ENCODE measurements at regions not wholly inside any gene's neighbourhood (a gene's known extent, or its start where the extent isn't known, plus 50 kb on each side); places are given as distances from the start of the nearest gene placed in this dataset.
A peak's percentile ranks its signal among the peaks of the same experiment; 100 is the strongest.

DNA sequence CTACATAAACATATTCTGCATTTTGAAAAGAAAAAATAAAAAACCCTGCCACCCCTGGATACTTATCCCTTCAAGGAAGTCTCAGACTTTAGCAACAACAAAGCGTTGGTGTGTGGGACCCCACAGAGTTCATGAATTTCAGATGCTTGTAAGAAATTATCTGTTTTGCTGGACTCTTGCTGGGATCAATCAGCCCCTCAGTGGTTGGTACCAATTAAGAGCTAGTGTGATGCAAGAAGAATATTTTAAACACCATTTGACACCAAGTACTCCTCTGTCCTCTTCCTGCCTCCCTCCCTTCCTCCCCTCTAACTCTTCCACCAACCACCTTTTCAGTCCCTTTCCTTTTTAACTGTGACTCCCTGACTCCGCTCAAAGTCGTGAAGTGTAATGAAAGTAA is 51.5 kb downstream of the SST start:
- no peak for DNase-seq

DNA sequence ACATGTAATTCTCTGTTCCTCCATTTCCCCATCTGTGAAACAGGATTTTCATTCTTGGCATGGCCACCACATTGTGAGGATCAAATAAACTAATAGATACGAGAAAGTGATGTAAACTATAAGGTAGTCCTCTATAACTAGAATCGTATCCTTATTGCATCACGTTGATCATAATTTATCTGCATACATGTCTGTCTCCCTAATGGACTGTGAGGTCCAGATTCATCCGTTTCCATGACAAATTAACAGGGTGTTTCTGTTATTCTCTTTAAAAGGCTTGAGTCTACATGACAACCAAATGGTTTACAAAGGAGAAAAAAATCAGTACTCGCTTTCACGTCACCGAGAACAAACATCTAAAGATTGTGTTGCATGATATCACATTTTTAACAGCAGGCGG is 53.0 kb downstream of the SST start:
- DNase-seq = no peak

DNA sequence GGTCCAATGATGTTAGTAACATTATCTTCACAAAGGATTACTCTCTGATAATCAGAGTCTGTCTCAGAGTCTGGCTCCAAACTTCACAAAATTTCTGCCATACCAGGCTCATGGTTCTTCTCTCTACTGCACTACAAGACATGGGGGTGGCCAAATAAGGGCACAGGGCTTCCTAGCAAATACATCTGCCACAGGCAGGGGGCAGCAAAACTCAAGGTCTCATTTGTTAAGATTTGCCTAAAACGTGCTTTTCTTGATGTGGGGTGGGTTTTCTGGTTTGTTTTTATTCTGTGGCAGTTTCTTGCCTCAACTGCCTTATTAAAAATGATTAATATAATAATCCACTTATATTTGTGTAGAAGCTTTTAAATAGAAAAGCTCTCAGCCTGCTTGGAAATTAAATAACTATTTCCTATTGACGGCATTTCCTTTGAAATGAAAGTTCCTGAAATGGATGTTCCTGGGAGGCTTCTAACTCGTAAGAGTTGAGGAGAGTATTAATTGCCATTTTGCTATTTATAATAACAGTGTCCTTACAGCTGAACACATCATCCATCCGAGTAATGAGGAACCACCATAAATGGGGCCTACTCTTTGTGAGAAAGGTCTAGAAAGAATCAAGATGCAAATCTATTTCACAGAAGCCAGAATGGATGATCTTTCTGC is 53.8 kb downstream of the SST start:
- peak; percentile 75 for DNase-seq

DNA sequence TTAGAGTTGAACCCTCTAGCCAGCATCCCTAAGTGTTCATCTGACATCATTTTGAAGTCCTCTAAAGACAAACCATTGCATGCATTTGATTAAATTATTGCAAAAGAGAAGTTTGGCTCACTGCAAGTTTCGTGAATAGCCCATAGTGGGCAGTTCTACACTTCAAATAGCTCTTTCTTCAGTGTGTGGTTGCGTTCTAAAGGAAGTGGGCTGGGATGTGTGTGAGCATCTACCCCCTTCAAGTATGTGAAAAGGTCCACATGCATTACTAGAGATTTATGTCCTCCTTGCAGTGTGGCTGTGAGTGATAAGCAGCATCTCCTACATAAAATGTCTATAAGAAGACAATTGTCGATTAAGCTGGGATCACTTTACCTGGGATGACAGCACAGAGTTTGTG is 54.6 kb downstream of the SST start:
- no peak for DNase-seq

DNA sequence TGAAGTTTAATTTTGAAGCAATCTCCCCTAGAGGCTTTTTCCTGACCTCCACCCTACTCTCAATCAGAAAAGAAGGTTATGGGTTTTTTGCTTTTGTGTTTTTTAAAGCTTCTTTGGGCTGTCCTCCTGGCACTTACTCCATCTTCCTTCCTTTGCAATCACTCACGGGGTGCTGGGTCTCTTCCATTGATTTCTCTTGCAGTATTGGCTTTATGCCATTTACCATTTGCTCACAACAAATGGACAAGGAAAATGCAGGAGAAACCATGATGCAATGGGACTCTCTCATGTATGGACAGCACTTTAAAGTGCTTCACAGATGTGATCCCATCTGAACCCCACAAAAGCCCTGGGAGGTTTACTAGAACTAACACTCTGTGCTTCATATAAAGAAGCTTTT is 57.5 kb downstream of the SST start:
- no peak for DNase-seq

DNA sequence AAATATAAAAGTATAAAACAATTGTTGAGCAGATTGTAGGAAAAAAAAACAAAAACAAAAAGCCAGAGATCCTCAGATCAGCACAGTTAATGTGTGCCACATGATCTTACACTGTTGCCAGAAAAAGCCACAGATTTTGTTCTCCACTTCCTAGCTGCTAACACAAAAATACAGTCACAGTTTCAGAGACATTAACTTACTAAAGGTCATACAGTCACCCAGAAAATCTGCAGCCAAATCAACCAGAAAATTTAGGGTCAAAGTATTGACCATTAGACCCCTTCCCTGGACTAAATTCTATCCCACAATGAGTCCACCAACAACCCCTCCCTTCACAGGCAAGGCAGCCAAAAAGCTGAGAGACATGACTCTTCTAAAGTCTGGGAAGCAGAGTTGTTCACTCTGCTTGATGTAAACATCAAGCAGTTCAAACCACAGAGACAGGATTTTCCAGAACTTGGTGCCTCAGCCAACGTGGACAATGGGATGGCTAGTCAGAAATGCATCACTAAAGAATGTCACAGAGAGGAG is 59.1 kb downstream of the SST start:
- no peak for DNase-seq

DNA sequence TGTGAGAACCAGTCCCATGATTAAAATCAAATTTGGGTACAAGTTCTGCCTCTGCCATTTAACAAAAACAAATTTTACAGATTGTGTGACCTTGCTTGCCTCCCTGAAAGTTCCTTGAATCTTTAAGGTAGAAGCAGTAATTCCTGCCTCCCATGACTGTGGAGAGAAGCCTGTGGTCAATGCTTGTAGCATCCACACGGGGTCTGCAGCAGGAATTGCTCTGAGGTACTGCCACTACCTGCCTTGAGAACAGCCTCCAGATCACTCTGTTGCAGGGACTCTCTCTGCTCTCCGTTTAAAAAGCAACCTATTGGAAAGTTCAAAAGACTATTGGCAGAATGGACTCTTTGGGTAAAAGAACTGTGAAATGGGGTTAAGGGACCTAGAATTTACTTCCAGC is 75.9 kb downstream of the SST start:
- DNase-seq = no peak

DNA sequence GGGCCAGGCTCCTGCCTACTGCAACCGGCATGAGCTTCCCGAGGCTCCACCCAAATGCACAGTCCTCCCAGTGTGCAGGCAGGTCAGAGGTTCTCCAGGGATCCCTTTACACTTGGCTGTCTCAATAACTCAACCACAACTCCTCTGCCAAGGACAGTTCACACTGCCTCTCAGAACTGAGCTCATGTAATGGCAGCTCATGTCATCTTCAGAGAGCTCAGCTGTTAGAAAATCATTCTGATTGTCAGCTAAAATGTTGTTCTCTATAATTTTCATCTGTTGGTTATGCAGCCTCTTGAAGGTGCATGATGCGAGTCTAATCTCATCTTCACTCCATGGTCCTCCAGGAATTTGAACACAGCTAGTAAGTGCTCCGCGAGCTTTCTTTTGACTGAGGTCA is 76.7 kb downstream of the SST start:
- no peak for DNase-seq

DNA sequence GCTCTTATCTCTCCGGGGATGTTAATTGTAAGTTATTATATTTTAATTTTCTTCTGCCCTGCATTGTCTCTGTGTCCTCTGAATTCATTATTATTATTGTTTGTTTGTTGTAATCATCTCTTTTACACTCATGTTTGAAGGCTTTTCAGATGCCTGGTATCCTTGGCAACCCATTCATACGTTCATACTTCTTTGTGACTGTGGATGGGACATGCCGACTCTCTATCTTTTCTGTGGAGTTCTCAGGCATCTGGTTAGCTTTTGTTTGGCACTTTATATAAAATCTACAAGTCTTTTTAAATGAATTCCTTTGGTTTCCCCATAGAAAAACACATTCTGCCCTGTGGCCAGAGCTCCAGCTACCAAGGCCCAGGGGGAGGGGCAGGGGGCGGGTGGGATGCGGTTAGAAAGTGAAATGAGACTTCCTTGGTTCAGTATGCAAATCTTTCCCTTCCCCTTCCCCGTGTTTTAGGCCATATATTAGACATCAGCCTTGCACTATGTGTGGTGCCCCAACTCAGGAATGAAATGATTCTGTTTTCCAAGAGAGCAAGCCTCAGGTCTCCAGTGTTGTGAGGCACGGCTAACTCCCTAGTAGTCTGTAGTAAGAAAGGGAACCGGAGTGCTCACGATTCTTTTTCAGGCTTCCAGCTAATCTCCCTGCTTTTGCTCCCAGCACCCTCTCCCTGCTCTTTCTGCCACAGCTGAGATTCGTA is 79.2 kb downstream of the SST start:
- no peak for DNase-seq

DNA sequence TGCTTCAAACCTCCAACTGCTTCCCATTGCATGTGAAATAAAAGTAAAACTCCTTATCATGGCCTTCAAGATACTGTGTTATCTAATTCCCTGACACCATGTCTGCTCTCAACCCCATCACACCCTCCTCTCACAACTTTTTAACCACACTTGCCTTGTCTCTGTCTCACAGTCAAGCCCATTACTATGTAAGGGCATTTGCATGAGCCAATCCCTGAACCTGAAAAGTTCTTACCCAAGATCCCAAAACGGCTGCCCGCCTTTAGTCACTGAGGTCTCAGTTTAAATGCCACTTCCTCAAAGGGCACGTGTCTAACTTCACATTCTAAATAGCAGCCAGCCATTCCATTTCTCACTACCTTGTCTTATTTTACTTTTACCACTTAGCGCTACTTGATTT is 83.1 kb downstream of the SST start:
- DNase-seq = no peak

DNA sequence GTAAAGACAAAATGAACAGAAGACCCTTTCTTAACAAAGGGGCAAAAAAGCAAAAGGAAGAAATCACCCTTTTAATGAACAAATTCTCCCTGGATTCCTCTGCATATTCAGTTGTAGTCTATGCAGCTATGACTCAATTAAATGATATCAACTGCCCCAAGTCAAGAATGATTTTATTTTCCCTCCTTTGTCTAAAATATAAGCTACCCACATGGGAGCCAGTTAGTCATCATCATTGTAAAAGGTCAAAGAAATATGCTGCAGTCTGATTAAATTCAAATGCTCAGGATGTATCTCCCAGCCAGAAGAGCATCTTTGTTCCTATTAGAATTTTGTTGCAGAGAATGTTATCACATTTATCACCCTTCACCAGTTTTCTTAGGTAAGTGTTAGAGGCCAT is 84.0 kb downstream of the SST start:
- no peak for DNase-seq

DNA sequence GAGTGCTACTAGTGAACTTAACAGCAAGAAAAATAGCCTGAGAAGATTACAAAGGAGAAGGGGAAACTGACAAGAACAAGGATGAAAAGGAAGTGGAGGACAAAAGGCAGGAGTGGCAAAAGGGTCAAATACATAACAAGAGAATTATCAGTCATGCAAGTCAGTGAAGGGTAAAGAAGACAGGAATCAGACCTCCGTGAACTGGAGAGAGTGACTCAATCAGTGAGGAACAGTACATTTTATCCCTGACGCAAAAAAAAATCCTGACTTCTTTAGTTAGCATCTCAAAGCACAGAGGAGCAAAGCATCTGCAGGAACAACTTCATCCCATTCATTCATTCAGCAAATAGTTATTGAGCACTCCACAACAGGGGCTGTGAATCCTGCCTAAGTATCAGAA is 97.8 kb downstream of the SST start:
- no peak for DNase-seq

DNA sequence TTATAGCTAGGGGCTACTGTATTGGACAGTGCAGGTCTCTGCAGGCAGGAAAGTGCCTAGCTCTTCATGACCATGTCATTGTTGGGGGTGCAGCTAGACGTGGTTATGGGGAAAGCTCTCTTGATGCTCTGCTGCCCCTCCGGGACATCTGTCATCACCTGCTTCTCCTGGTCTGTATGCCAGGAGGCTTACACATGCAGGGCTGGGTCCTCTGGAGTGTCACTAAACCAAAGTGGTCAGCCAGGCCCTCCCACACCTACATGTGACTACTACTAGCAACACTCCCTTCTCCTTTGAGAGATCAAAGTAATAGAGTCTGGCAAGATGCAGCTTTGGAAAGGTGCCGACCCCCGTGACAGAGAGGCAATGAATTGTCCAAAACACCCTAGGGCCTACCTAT is 98.5 kb downstream of the SST start:
- no peak for DNase-seq

DNA sequence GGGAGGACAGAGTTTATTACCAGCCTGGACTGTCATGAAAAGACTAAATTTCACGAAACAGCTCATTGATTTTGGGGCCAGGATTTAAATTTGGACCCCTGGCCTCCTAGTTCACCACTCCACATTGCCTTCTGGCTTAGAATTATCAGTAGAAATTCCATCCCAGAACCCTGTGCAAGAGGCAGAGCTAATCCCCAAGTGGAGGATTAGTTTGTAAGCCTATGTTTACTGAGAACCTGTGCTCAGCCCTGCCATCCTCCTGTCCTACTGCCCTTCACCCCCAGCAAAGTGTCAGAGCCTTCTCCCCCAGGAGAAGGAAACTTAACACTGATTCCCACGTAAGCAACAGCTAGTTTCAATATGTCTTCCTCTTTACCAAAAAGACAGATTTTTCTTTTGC is 99.4 kb downstream of the SST start:
- no peak for DNase-seq

DNA sequence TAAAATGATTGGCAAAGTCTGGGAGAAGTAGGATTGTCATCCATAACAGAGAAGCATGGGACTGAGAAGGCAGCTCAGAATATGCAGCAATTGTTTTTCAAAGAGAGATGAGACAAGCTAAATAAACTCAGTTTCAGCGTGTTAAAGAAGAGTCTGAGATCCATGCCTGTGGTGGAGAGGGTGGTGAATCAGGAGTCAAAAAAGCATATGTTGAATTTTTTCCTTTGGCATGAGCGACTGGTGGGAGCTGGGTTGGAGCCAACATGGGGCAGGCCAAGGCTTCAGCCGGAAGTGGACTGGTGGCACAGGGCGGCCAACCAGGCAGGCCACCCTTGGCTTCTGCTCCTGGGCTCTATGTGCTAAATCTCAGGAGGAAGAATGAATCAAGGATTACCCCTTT is 102.0 kb downstream of the SST start:
- no peak for DNase-seq

DNA sequence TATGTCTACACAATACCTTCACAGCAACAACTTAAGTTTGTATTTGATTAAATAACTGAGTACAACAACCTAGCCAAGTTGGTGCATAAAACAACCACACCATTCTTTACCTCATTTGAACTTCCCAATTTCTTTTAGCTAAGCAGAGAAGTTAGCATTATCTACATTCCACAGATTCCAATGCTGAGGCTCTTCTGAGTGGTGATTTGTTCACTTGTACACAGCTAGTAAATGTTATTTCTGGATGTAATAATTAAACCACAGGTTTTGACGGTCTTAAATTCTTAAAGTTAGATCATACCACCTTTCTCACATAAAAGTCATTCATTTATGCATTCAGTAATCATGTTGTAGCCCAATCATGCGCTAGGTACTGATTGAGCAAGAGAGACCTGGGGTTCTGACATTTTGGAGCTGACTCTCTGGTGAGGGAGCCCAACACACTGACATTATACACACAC is 102.5 kb downstream of the SST start:
- no peak for DNase-seq

DNA sequence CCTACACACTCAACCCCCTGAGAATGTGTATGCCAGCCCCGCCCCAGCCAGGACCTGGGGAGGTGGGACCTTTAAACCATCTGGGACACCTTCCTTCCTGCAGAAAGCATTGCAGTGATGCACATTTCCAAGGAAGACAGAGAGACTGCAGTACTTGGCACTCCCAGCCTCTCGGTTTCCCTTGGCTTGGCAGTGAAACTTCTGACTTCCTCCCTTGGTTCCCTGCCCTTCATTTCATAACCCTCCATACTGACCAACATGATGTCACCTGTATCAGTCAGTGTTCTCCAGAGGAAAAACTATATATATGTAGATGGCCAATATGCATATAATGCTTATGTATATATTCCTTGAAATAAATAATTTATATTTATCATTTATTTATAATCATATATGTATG is 103.2 kb downstream of the SST start:
- DNase-seq = no peak

DNA sequence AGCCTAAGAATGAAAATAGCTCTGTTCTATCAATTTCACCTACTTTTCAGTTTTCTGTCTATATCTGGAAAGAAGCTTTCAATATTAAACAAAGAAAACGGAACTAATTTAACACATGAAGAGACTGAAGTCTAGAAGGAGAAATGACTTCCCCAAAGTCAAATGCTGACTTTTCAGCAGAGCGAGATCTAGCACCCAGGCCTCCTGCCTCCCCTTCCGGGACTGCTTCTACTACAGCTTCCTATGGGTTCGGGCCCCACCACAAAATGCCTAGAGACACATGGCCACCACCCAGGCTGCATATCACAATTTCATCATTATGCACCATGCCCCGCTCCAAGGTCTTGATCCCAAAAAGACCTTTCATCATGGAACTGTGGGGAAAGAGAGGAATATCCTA is 104.5 kb downstream of the SST start:
- DNase-seq = no peak

DNA sequence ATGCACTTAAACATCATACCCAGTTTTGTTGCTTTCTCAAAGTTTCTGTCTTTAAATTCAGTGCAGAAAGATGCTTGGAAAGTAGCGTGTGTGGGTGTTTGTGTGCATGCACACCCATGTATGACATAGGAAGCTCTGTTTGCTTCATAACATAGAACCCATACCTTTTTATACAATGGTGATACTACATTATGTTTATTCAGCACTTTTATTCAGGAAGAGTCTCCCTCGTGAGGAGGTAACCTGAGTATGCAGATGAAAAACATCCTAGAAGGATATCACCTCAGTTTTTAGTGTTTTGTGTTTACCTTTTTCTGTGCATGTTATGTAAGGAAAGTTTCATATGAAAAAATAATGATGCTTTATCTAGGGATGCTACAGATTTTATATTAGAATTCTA is 111.2 kb downstream of the SST start:
- DNase-seq = no peak

DNA sequence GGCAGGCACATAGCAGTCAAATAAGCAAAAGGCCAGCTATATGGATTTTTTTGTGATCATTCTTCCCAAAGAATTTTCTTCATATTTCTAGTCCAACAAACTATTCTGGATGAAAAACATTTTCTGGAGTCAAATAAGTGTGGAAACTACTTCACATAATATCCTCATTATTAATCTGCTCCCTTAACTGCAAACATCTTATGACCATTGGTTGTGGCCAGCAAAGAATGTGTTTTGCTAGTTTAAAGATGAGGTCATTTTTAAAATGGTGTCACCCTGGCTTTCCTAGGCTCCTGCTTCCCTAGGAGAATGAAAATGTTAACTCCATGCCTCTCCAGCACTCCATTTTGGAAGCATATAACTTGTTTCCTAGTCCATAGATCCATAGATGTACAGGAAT is 118.8 kb downstream of the SST start:
- no peak for DNase-seq

DNA sequence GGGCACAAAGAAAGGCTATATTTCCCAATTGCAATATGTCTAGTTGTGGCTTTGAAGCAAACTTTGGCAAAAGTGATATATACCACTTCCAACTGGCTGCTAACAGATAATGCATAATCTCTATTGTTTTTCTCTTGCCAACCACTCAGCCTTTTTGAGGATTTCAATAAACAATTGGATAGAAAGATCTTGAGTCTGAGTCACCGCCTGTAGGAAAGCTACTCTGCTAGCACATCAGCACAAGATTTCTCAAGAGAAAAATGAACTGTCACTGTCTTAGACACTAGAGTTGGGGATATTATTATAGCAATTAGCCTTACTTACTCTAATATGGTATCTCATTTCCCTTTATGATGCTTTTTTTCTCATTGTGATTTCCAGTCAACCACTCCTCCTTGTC is 119.7 kb downstream of the SST start:
- no peak for DNase-seq

DNA sequence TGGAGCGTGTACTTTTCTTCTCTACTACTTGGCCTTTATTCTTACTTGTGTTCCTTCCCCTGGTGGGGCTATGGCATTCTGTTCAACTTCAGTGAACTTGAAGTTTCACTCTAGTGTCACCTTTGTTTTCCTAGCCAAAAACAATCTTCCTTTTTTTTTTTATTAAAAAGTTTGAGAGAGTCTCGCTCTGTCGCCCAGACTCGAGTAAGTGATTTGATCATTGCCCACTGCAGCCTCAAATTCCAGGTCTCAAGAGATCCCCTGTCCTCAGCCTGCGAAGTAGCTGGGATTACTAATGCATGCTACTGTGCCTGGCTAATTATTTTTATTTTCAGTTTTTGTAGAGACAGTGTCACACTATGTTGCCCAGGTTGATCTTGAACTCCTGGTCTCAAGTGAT is 124.8 kb downstream of the SST start:
- no peak for DNase-seq

DNA sequence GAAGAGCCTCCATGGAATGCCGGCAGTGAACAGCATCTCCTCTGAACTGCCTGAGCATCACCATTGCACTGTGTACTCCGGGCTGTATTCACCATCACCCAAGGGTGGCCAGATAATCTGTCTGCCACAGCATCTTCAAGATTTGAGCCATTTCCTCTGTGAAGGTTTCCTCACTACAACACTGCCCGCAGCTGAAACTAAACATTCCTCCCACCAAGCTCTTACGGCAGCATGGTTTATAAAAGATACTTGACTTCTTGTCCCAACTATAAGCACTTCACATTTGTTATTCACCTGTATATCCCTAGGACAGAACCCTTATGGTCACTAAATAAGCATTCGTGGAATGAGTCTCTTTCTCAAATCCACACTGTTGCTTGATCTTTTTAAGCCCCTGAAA is 125.9 kb downstream of the SST start:
- no peak for DNase-seq

DNA sequence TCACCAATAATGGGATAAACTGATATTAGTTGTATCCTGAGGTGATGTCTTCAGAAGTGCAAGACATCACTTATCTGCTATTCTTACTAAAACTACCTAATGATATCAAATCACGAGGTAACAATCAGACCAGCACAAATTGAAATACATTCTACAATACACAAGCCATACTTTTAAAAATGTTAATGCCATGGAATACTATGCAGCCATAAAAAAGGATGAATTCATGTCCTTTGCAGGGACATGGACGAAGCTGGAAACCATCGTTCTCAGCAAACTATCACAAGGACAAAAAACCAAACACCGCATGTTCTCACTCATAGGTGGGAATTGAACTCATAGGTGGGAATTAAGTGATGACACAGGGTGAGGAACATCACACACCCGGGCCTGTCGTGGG is 129.3 kb downstream of the SST start:
- no peak for DNase-seq

DNA sequence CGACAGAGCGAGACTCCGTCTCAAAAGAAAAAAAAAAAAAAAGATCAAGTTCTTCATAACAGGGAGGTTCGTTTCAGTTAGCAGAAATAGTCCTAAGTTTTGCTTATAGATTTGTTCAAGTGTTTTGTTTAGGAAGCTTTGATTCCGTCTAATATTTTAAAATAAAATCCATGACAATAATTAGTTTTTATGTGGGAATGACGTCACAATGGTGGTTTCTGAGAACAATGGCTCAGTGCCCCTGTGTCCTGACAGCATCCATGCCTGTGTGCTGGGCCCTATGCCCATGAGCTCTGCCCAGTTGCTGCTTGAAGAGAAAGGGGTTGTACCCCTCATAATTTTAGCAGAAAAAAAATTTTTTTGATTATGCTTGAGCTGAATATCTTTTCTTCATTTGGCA is 134.0 kb downstream of the SST start:
- no peak for DNase-seq
